Suprapubic skin (tissue), 4 donors: ENCODE measurements at regions not wholly inside any gene's neighbourhood (a gene's known extent, or its start where the extent isn't known, plus 50 kb on each side); places are given as distances from the start of the nearest gene placed in this dataset.

Experiments
- DNase-seq, 2 donors: peaks; one replicate each; pipeline ENCODE4 v3.0.0-alpha.2; 2019; ENCODE audit warnings: low spot score in 2 of 2
- H3K27ac ChIP-seq: fragments of 200-600 bp; sonication (generic); one replicate; pipeline ENCODE4 v1.5.1; 2019
- H3K27me3 ChIP-seq: fragments of 200-600 bp; sonication (generic); one replicate; pipeline ENCODE4 v1.5.1; 2019
- H3K36me3 ChIP-seq: fragments of 200-600 bp; sonication (generic); one replicate; pipeline ENCODE4 v1.5.1; 2019
- H3K4me1 ChIP-seq: fragments of 200-600 bp; sonication (generic); one replicate; pipeline ENCODE4 v1.5.1; 2019
- H3K4me3 ChIP-seq: fragments of 200-600 bp; sonication (generic); one replicate; pipeline ENCODE4 v1.5.1; 2019; ENCODE audit warnings: mild to moderate bottlenecking
- H3K9me3 ChIP-seq: fragments of 200-600 bp; sonication (generic); one replicate; pipeline ENCODE4 v1.5.1; 2019
- EP300 ChIP-seq: sonication (generic); formaldehyde crosslinking; IDR thresholded peaks from one replicate; pipeline ENCODE4 v1.6.1; 2017; ENCODE audit warnings: antibody characterized with exemption
- POLR2A ChIP-seq, 2 donors: fragments of 450-650 bp; IDR thresholded peaks; one replicate each; pipeline ENCODE4 v1.6.1; 2017; ENCODE audit warnings: antibody characterized with exemption in 2 of 2, mild to moderate bottlenecking in 2 of 2, moderate library complexity in 2 of 2
- POLR2AphosphoS5 ChIP-seq, 3 donors: sonication (generic); formaldehyde crosslinking; IDR thresholded peaks; one replicate each; pipeline ENCODE4 v1.6.1; 2017; ENCODE audit warnings: antibody characterized with exemption in 3 of 3
- whole genome bisulfite sequencing: methylation state at CpG from one replicate; pipeline ENCODE4 v1.1.5; 2018; 5-methylcytosine and 5-hydroxymethylcytosine counted together
- TF ChIP-seq, protein P1 (sequence below), 2 donors: fragments of 200-600 bp in 1 of 2; fragments of 450-650 bp in 1 of 2; sonication (generic) in 1 of 2; IDR thresholded peaks; one replicate each; pipeline ENCODE4 v1.5.1; 2016 to 2019; ENCODE audit warnings: antibody characterized with exemption in 2 of 2, mild to moderate bottlenecking in 1 of 2, moderate library complexity in 1 of 2

DNA sequence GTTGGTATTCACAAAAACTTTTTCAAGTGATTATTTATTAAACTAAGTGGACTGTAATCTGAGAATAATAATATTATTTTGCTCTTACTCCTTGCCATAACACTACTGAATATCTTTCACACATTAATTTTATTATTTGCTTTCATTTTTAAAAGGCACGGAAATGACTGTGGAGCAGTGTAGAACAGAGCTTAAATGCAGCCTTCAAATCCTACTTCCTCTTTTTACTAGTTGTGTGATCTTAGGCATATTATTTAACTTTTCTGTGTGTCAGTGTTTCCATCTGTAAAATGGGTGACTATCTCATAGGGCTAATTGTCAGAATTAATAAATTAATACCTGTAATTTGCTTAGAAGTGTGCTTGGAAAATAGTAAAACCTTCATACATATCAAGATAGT lies 55.5 kb upstream of the SLC8A1 start:
- Histone ChIP-seq H3K4me1 (peaks cover 14% of the 10 kb centered on the region), H3K36me3 (no peaks in the 10 kb centered on the region), H3K27me3 (no peaks in the 10 kb centered on the region), H3K9me3 (no peaks in the 10 kb centered on the region), H3K27ac (no peak overlapping the region), H3K4me3 (no peak overlapping the region)
- DNase-seq, result no peak
- 46% methylated on average over 1 of the region's 1 CpG for WGBS
- TF ChIP-seq, protein P1, sequence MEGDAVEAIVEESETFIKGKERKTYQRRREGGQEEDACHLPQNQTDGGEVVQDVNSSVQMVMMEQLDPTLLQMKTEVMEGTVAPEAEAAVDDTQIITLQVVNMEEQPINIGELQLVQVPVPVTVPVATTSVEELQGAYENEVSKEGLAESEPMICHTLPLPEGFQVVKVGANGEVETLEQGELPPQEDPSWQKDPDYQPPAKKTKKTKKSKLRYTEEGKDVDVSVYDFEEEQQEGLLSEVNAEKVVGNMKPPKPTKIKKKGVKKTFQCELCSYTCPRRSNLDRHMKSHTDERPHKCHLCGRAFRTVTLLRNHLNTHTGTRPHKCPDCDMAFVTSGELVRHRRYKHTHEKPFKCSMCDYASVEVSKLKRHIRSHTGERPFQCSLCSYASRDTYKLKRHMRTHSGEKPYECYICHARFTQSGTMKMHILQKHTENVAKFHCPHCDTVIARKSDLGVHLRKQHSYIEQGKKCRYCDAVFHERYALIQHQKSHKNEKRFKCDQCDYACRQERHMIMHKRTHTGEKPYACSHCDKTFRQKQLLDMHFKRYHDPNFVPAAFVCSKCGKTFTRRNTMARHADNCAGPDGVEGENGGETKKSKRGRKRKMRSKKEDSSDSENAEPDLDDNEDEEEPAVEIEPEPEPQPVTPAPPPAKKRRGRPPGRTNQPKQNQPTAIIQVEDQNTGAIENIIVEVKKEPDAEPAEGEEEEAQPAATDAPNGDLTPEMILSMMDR (IDR thresholded peaks at IDR 0.05), result no peak
- TF ChIP-seq EP300, result no peak
- no peak for TF ChIP-seq POLR2A (IDR thresholded peaks at IDR 0.05)
- no peak for TF ChIP-seq POLR2AphosphoS5 (IDR thresholded peaks at IDR 0.05)

DNA sequence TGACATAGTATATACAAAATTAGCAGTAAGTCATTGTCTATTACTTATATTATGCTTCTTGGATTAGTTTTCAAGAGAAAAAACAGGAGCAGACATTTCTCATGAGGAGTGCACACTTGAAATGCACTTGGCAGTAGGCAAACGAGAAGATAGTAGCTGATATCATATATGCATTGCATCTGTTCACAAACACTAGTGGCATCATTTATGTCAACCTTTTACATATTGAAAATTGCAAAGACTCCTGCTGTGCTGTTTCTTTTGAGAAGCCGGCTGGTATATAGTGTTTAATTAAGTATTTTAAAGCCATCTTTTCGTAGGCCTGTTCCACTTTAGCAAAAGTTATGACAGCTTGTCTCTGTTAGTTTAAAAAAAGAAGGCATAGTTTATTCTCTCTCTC lies 58.4 kb upstream of the SLC8A1 start:
- Histone ChIP-seq H3K4me1 (peaks cover 15% of the 10 kb centered on the region), H3K9me3 (no peaks in the 10 kb centered on the region), H3K36me3 (no peaks in the 10 kb centered on the region), H3K4me3 (no peak overlapping the region), H3K27ac (no peak overlapping the region), H3K27me3 (no peaks in the 10 kb centered on the region)
- no peak for TF ChIP-seq EP300
- no peak for TF ChIP-seq POLR2AphosphoS5 (IDR thresholded peaks at IDR 0.05)
- TF ChIP-seq POLR2A (IDR thresholded peaks at IDR 0.05), result no peak
- TF ChIP-seq, protein P1 (IDR thresholded peaks at IDR 0.05), result no peak
- WGBS, result 88% methylated on average over 3 of the region's 3 CpGs
- no peak for DNase-seq

DNA sequence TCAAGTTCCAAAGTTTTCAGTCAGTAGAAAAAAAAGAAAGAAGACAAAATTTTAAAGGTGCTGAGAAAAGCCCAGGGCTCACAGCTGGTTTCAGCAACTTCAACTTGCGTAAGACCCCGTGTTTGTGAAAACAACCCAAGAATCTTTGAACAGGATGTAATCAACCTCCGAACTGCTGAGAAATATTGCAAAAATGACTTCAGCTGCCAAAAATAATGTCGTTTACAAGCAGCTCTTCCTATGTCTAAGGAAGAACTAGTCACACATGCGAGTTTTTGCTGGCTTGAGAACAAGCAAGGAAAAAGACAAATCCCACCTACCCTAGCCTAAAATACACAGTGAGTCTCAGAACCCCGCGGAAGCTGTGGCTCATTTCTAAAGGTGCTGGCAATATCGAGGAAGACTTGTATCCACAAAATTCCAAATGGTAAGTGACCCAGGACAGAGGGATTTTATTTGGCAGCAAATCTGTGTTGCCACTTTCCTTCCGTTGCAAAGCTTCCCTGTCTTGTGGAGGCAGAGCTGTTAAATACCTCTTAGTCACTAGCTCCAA lies 59.8 kb upstream of the SLC8A1 start:
- 16% methylated on average over 9 of the region's 9 CpGs for WGBS
- no peaks in the 10 kb centered on the region for H3K36me3 ChIP-seq
- peak in 1 of 2 donors; percentile 56 for DNase-seq
- no peaks in the 10 kb centered on the region for H3K9me3 ChIP-seq
- peak overlapping the region; percentile 38 for H3K4me3 ChIP-seq
- no peak for TF ChIP-seq EP300
- TF ChIP-seq, protein P1 (IDR thresholded peaks at IDR 0.05), result no peak
- TF ChIP-seq POLR2AphosphoS5 (IDR thresholded peaks at IDR 0.05), result no peak
- peak overlapping the region; percentile 10 for H3K27ac ChIP-seq
- H3K4me1 ChIP-seq, result peaks cover 15% of the 10 kb centered on the region
- H3K27me3 ChIP-seq, result no peaks in the 10 kb centered on the region

DNA sequence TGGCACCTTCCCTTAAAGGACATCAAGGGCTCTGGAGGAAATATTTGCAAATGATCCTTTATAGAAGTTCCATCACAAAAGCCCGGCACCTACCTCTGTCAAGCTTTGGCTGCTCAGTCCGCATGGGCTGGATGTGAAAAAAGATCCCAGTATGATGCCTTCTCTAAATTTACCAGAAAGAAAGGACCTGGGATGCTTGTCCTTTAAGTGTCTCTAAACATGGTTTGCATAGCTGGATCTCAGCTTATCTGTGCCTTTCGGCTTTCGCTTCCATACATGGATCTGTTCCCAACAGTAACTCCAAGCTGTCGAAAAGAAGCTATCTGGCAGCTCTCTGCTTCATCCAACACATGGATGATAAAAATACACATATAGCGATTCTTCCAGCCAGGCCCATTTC lies 60.4 kb upstream of the SLC8A1 start:
- 54% methylated on average over 6 of the region's 6 CpGs for WGBS
- H3K27me3 ChIP-seq, result no peaks in the 10 kb centered on the region
- peak overlapping the region; percentile 38 for H3K4me3 ChIP-seq
- no peak for DNase-seq
- no peaks in the 10 kb centered on the region for H3K9me3 ChIP-seq
- H3K4me1 ChIP-seq, result peaks cover 15% of the 10 kb centered on the region
- H3K36me3 ChIP-seq, result no peaks in the 10 kb centered on the region
- H3K27ac ChIP-seq, result peak overlapping the region; percentile 10
- TF ChIP-seq, protein P1 (IDR thresholded peaks at IDR 0.05), result no peak
- TF ChIP-seq POLR2AphosphoS5 (IDR thresholded peaks at IDR 0.05) (no peak), EP300 (no peak), POLR2A (IDR thresholded peaks at IDR 0.05) (no peak)

DNA sequence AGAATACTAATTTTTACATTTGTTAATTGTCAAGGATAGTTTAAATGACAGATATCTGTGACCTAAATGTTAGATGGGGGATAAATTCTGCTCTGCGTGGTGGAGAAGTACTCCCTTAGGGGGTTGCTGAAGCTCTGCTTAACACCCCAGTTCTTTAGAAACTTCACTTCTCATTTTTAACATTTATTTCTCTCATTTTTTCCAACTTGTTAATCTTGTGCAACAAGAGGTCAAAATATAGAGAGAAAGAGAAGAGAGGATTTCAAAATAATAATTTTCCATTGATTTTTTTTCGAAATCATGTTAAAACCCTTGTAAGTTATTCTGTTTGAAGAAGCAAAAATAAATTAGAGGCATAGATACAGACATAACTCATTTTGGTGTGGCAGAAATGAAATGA lies 61.3 kb upstream of the SLC8A1 start:
- no peak overlapping the region for H3K4me3 ChIP-seq

More for the DNA sequence above, 61.3 kb upstream of the SLC8A1 start:
- no peak overlapping the region for H3K27ac ChIP-seq
- H3K27me3 ChIP-seq, result no peaks in the 10 kb centered on the region
- TF ChIP-seq POLR2A (IDR thresholded peaks at IDR 0.05), result no peak
- TF ChIP-seq, protein P1 (IDR thresholded peaks at IDR 0.05), result no peak
- no peak for TF ChIP-seq EP300
- TF ChIP-seq POLR2AphosphoS5 (IDR thresholded peaks at IDR 0.05), result no peak
- peaks cover 15% of the 10 kb centered on the region for H3K4me1 ChIP-seq
- H3K36me3 ChIP-seq, result no peaks in the 10 kb centered on the region
- no peak for DNase-seq
- H3K9me3 ChIP-seq, result no peaks in the 10 kb centered on the region
- 91% methylated on average over 2 of the region's 2 CpGs for WGBS
